Ishikawa (cell line): ENCODE measurements at regions not wholly inside any gene's neighbourhood (a gene's known extent, or its start where the extent isn't known, plus 50 kb on each side); places are given as distances from the start of the nearest gene placed in this dataset.

Source experiments
- CREB1 ChIP-seq: IDR thresholded peaks from 2 replicates; pipeline ENCODE4 v1.6.1; 2012; ENCODE audit warnings: low read depth
- EGR1 ChIP-seq: IDR thresholded peaks from 2 replicates; pipeline ENCODE4 v1.6.1; 2012
- EP300 ChIP-seq: IDR thresholded peaks from 2 replicates; pipeline ENCODE4 v1.6.1; 2012; ENCODE audit warnings: borderline replicate concordance
- FOXM1 ChIP-seq: IDR thresholded peaks from 2 replicates; pipeline ENCODE4 v1.6.1; 2012; ENCODE audit warnings: low read depth, borderline replicate concordance
- NFIC ChIP-seq: IDR thresholded peaks from 2 replicates; pipeline ENCODE4 v1.6.1; 2012
- RAD21 ChIP-seq: IDR thresholded peaks from 2 replicates; pipeline ENCODE4 v1.6.1; 2012; ENCODE audit warnings: low read depth
- TAF1 ChIP-seq: IDR thresholded peaks from 2 replicates; pipeline ENCODE4 v1.6.1; 2012; ENCODE audit warnings: low read depth, mild to moderate bottlenecking
- YY1 ChIP-seq: IDR thresholded peaks from 2 replicates; pipeline ENCODE4 v1.6.1; 2012; ENCODE audit warnings: low read depth
- TF ChIP-seq, protein P1 (sequence below): IDR thresholded peaks from 2 replicates; pipeline ENCODE4 v1.6.1; 2012

DNA sequence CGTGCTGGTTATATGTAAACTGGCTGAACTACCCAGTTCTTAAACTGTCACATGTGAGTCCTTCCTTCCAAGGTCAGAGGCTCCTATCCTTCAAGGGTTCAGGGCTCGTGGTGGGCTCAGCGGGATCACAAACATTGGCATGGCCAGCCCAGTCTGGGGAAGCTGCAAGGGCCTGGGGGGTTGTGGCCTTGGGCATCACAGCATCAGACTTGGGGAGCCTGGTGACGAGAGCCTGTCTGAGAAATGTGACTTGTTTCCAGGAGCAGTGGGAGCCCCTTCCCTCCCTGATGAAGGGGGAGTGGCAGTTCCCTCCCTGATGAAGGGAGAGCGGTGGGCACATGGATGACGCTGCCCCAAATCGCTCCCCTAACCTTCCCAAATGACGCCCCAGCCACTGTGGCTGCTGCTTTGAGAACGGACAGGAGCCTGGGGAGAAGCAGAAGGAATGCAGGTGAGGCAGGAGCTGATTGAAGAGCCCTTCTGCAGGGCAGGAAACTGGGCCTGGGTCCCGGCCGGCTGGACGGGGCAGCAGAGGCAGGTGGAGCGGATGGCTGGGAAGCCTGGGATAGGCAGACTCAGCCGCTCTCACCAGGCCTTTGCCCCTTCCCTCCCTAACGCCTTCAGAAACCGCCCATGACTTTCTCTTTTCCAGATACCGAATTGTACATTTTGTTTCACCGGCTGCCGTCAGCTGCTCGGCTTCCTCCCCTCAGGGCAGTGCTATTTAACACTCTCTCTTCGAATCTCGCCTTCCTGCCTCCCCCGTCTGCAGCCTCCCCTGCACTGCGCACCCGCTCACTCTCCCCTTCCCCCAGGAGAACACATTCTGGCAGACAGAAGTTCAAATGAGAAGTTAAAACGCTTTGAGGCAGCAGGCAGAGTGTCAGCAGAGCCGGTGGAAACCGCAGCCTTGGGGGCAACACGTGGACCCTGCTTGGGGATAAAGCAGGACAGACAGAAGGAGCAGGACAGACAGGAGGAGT, 1486.7 kb downstream of the BRD1 start:
- TF ChIP-seq, protein P1, sequence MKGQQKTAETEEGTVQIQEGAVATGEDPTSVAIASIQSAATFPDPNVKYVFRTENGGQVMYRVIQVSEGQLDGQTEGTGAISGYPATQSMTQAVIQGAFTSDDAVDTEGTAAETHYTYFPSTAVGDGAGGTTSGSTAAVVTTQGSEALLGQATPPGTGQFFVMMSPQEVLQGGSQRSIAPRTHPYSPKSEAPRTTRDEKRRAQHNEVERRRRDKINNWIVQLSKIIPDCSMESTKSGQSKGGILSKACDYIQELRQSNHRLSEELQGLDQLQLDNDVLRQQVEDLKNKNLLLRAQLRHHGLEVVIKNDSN: no peak
- TF ChIP-seq NFIC (no peak), TAF1 (no peak), RAD21 (no peak), FOXM1 (no peak), CREB1 (no peak), EP300 (no peak), EGR1 (no peak), YY1 (no peak)
